Kidney (tissue), 13 donors: ENCODE measurements at regions not wholly inside any gene's neighbourhood (a gene's known extent, or its start where the extent isn't known, plus 50 kb on each side); places are given as distances from the start of the nearest gene placed in this dataset.

Experiments used
- DNase-seq, 5 donors: peaks; one replicate each; pipeline ENCODE4 v3.0.0-alpha.2; 2013 to 2020
- FAIRE-seq: peaks from 2 replicates; lab custom pipeline; 2012; peaks lifted over from hg19 to GRCh38; lab: Jason Lieb, UNC
- H3K27ac ChIP-seq, 2 donors: one replicate each; pipeline ENCODE4 v1.7.0; 2013; ENCODE audit warnings: low read depth in 2 of 2, low read length in 2 of 2, inconsistent platforms in 1 of 2
- H3K27me3 ChIP-seq: one replicate; pipeline ENCODE4 v1.7.1; 2013; ENCODE audit warnings: low read length, inconsistent platforms; ENCODE audit not compliant: control insufficient read depth, insufficient read depth
- H3K36me3 ChIP-seq, 3 donors: one replicate each; pipeline versions ENCODE4 v1.7.0 to v1.7.1; 2013; ENCODE audit warnings: low read length in 3 of 3, control low read depth in 1 of 3, inconsistent platforms in 1 of 3; ENCODE audit not compliant: insufficient read depth in 3 of 3, control insufficient read depth in 2 of 3
- H3K4me1 ChIP-seq, 3 donors: one replicate each; pipeline versions ENCODE4 v1.7.0 to v1.7.1; 2013; ENCODE audit warnings: low read length in 3 of 3, inconsistent platforms in 1 of 3, low read depth in 1 of 3; ENCODE audit not compliant: control insufficient read depth in 2 of 3, insufficient read depth in 2 of 3
- H3K4me3 ChIP-seq, 3 donors: one replicate each; pipeline versions ENCODE4 v1.7.0 to v1.8.1; 2013; ENCODE audit warnings: low read length in 3 of 3, control low read depth in 1 of 3, inconsistent platforms in 1 of 3
- H3K9ac ChIP-seq, 3 donors: one replicate each; pipeline versions ENCODE4 v1.7.0 to v1.7.1; 2013; ENCODE audit warnings: low read length in 3 of 3, control low read depth in 1 of 3, inconsistent platforms in 1 of 3
- H3K9me3 ChIP-seq, 3 donors: one replicate each; pipeline versions ENCODE4 v1.7.0 to v1.7.1; 2013; ENCODE audit warnings: low read length in 3 of 3, control low read depth in 1 of 3, inconsistent platforms in 1 of 3; ENCODE audit not compliant: control insufficient read depth in 2 of 3, insufficient read depth in 1 of 3
- CTCF ChIP-seq: IDR thresholded peaks from 3 replicates; pipeline ENCODE4 v1.5.1; 2012; ENCODE audit warnings: mild to moderate bottlenecking, moderate library complexity, borderline replicate concordance; ENCODE audit not compliant: insufficient read depth; ENCODE audit errors: extremely low read depth
- intact Hi-C: fragments of 100-400 bp; cut with DNase I; formaldehyde crosslinking; loops from one replicate; pipeline ENCODE4 v1.11.1; 2022
- donor health status: control.
- donor health status: control.
- donor health status: control.
- donor health status: control.
- donor health status: control.
- donor health status: DM: yes; HTN: yes; CAD: no.
- donor health status: Normal renal cell carcinoma (clear cell type).

- H3K27me3 ChIP-seq, result no peaks in the 10 kb centered on the region
- DNase-seq, result no peak
- no peak overlapping the region for H3K27ac ChIP-seq
- no peak overlapping the region for H3K9ac ChIP-seq
- no peaks in the 10 kb centered on the region for H3K4me1 ChIP-seq
- no peaks in the 10 kb centered on the region for H3K36me3 ChIP-seq
- no peak for TF ChIP-seq CTCF
- FAIRE-seq, result no peak
- H3K4me3 ChIP-seq, result no peak overlapping the region
- intact Hi-C loops, result no loop called here
- peaks cover 0 to 9% (median 0%) of the 10 kb centered on the region in 3 donors for H3K9me3 ChIP-seq
These were observed 597.9 kb downstream of the PDCD6IP start for GRCh38 chr3:34396288-34396687.

DNA sequence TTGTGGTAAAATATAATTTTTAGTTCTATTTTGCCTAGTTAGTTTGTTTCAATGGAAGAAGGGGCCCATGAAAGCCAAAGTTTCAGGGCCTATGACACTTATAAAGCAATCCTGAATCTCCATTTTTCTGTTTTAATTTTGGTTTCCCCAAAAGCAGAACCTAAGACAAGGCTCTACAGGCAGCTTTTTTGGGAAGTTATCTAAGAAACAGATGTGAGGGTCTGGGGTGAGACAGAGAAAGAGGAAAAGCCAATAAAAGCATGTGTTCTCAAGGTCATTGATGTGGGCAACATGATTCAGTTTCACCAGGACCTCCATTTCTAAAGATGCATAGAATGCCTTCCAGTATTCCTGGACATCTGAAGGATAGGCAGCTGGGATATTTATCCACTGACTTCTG is 598.5 kb downstream of the PDCD6IP start:
- no peak for TF ChIP-seq CTCF

GRCh38 chr3:34399401-34399800 is 601.0 kb downstream of the PDCD6IP start:
- no peak for TF ChIP-seq CTCF
- H3K9ac ChIP-seq, result no peak overlapping the region
- no peaks in the 10 kb centered on the region for H3K27me3 ChIP-seq
- no peak overlapping the region for H3K27ac ChIP-seq
- no peaks in the 10 kb centered on the region for H3K4me1 ChIP-seq
- H3K9me3 ChIP-seq, result peaks cover 0 to 8% (median 0%) of the 10 kb centered on the region in 3 donors
- intact Hi-C loops, result no loop called here
- no peak overlapping the region for H3K4me3 ChIP-seq
- FAIRE-seq (no peak), DNase-seq (no peak)
- H3K36me3 ChIP-seq, result no peaks in the 10 kb centered on the region

More for the DNA sequence above, 598.5 kb downstream of the PDCD6IP start:
- Histone ChIP-seq H3K36me3 (no peaks in the 10 kb centered on the region), H3K27me3 (no peaks in the 10 kb centered on the region), H3K27ac (no peak overlapping the region), H3K4me1 (no peaks in the 10 kb centered on the region), H3K4me3 (no peak overlapping the region), H3K9me3 (peaks cover 0 to 9% (median 0%) of the 10 kb centered on the region in 3 donors), H3K9ac (no peak overlapping the region)
- intact Hi-C loops, result no loop called here
- FAIRE-seq, result no peak
- no peak for DNase-seq

- no peak for TF ChIP-seq CTCF
- DNase-seq (no peak), FAIRE-seq (no peak)
- intact Hi-C loops, result no loop called here
- no peak overlapping the region for H3K4me3 ChIP-seq
- H3K36me3 ChIP-seq, result no peaks in the 10 kb centered on the region
- H3K9me3 ChIP-seq, result no peaks in the 10 kb centered on the region
- no peaks in the 10 kb centered on the region for H3K27me3 ChIP-seq
- no peak overlapping the region for H3K27ac ChIP-seq
- no peaks in the 10 kb centered on the region for H3K4me1 ChIP-seq
- H3K9ac ChIP-seq, result no peak overlapping the region
These were observed 606.7 kb downstream of the PDCD6IP start for GRCh38 chr3:34405159-34405558.
